WTC11 (cell line): ENCODE measurements at regions not wholly inside any gene's neighbourhood (a gene's known extent, or its start where the extent isn't known, plus 50 kb on each side); places are given as distances from the start of the nearest gene placed in this dataset.

Experiments
- TEAD4 ChIP-seq: sonication (generic); formaldehyde crosslinking; IDR thresholded peaks from 2 replicates; pipeline ENCODE4 v1.8.0; 2022; ENCODE audit warnings: mild to moderate bottlenecking, missing genetic modification reagents
- ZNF263 ChIP-seq: sonication (generic); formaldehyde crosslinking; IDR thresholded peaks from 2 replicates; pipeline ENCODE4 v1.8.1; 2022; ENCODE audit warnings: low read depth, mild to moderate bottlenecking, moderate library complexity, missing genetic modification reagents
- TF ChIP-seq, protein P1 (sequence below): fragments of 200-600 bp; IDR thresholded peaks from 2 replicates; pipeline ENCODE4 v1.8.0; 2022; ENCODE audit warnings: antibody characterized with exemption

GRCh38 chr10:57987055-57987721 is 280.5 kb downstream of the IPMK start:
- TF ChIP-seq, protein P1, sequence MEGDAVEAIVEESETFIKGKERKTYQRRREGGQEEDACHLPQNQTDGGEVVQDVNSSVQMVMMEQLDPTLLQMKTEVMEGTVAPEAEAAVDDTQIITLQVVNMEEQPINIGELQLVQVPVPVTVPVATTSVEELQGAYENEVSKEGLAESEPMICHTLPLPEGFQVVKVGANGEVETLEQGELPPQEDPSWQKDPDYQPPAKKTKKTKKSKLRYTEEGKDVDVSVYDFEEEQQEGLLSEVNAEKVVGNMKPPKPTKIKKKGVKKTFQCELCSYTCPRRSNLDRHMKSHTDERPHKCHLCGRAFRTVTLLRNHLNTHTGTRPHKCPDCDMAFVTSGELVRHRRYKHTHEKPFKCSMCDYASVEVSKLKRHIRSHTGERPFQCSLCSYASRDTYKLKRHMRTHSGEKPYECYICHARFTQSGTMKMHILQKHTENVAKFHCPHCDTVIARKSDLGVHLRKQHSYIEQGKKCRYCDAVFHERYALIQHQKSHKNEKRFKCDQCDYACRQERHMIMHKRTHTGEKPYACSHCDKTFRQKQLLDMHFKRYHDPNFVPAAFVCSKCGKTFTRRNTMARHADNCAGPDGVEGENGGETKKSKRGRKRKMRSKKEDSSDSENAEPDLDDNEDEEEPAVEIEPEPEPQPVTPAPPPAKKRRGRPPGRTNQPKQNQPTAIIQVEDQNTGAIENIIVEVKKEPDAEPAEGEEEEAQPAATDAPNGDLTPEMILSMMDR = no peak
- TF ChIP-seq TEAD4 (no peak), ZNF263 (no peak)
